Neural progenitor cell (in vitro differentiated cells): ENCODE measurements at regions not wholly inside any gene's neighbourhood (a gene's known extent, or its start where the extent isn't known, plus 50 kb on each side); places are given as distances from the start of the nearest gene placed in this dataset.

ENCODE experiments used
- CTCF ChIP-seq: fragments of 200-600 bp; sonication (generic); IDR thresholded peaks from 2 replicates; pipeline ENCODE4 v1.5.1; 2017; ENCODE audit warnings: antibody characterized with exemption, mild to moderate bottlenecking
- EZH2 ChIP-seq: fragments of 200-600 bp; sonication (generic); IDR thresholded peaks from 2 replicates; pipeline ENCODE4 v1.6.1; 2017; ENCODE audit warnings: antibody characterized with exemption, mild to moderate bottlenecking, moderate library complexity
- EZH2phosphoT487 ChIP-seq: fragments of 200-600 bp; sonication (generic); IDR thresholded peaks from 2 replicates; pipeline ENCODE4 v1.6.1; 2017; ENCODE audit warnings: antibody characterized with exemption

- TF ChIP-seq CTCF, result no peak
- TF ChIP-seq EZH2, result no peak
- no peak for TF ChIP-seq EZH2phosphoT487
These were observed 250.3 kb downstream of the SEC61B start for GRCh38 chr9:99472240-99472915.
